Kasumi-1 (cell line): ENCODE measurements at regions not wholly inside any gene's neighbourhood (a gene's known extent, or its start where the extent isn't known, plus 50 kb on each side); places are given as distances from the start of the nearest gene placed in this dataset.

Experiments used
- DNase-seq, 2 experiments: peaks; one replicate each; lab custom pipeline; 2025; lab: John Stamatoyannopoulos, UW

DNA sequence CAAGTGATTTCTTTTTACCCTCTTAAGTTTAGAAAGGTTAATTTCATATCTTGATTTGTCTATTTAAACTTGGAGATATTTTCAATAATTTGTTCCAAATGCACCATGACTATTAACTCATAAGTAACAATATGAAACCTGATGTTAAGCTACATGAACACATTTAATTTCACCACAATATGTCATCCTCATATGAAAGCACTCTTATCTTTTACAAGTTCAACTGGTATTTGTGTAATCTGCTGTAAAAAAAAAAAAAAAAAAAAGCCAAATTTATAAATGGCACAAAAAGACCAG lies 110.4 kb downstream of the HFE start:
- no peak for DNase-seq

DNA sequence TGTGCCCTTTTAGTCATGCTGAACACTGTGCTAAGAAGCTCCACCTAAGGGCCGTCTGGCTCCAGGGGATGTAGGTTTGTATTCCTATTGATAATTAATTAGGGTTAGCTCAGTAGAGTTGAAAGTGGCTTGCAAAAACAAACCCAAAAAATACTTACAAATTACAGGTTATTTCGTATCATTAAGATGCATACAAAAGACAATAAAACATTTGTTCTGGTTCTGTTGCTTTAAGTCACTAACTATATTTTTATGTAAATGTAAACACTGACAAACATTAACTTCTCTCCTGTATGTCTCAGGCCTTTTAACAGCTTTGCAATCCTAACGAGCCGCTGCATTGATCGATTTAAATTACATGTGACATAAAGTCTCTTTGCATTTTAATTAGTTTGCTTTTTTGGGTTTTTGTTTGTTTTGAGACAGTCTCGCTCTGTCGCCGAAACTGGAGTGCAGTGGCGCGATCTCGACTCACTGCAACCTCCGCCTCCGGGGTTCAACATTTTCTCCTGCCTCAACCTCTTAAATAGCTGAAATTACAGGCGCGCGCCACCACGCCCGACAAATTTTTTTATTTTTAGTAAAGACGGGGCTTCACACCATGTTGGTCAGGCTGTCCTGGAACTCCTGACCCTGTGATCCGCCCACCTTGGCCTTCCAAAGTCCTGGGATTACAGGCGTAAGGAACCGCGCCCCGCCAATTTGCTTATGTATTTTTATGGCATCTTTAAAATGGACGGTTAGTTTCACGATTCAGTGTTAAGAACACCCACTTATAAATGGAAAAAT lies 110.9 kb downstream of the HFE start:
- peak; percentile 72 to 74 for DNase-seq

DNA sequence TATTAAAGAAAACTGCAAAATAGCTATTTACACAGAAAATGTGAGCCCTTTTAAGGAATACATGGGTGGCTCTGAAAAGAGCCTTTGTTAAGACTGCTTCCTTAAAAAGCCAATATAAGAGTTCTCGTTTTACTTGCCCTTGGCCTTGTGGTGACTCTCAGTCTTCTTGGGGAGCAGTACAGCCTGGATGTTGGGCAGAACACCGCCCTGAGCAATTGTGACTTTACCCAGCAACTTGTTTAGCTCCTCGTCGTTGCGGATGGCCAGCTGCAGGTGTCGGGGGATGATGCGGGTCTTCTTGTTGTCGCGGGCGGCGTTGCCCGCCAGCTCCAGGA lies 111.5 kb downstream of the HFE start:
- peak; percentile 76 to 80 for DNase-seq

DNA sequence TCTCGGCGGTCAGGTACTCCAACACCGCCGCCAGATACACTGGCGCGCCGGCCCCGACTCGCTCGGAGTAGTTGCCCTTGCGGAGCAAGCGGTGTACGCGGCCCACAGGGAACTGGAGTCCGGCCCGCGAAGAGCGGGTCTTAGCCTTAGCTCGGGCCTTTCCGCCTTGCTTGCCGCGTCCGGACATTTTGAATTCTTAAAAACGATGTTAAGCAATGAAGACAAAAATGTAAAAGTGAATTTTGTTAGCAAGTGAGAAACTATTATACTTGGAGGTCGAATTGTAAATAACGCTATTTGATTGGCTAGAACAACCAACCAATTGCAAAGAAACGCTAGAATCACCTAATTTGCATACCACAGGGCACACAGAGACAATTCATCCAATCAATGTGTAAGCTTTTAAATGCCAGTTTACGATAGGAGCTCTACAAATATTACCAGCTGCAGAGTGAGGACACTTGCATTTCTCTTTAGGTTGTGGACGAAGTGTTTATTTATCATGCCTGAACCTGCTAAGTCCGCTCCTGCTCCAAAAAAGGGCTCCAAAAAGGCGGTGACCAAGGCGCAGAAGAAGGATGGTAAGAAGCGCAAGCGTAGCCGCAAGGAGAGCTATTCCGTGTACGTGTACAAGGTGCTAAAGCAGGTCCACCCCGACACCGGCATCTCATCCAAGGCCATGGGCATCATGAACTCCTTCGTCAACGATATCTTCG lies 112.0 kb downstream of the HFE start:
- DNase-seq = peak; percentile 97 to 98

DNA sequence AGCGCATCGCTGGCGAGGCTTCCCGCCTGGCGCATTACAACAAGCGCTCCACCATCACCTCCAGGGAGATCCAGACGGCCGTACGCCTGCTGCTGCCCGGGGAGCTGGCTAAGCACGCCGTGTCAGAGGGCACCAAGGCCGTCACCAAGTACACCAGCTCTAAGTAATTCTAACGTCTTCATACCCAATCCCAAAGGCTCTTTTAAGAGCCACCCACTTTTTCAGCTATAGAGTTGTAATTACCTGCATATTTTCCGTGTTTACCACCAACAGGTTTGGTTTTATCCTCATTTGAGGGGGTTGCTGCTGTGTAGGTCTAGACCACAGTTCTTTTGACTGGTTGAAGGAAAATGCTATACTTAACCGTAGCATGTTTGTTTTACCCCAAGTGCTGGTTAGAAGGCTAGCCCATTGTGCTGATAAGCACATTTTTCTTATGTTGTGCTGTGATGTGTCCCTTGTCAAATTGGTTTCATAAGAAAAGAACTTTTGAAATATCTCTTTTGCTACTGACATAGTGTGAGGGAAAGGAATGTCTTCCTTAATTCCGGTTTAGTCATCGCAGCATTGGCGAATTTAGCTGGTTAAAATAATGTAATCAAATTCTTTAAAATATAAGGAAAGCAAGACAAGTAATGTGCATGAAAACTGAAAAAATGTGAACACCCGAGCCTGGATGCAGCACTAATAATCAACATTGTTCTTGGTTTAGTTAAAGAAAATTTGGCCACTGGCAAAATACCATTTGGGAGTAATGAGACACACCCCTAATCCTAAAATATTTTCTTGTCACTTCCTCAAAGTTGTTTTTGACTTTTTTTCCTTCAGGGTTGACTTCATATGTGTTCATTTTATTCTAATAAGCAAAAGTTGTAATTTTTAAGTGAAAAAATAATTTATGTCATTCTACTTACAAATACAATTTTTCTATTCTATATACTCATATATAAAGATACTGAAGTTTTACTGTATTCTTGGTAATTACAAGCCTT lies 112.8 kb downstream of the HFE start:
- peak; percentile 76 to 83 for DNase-seq

DNA sequence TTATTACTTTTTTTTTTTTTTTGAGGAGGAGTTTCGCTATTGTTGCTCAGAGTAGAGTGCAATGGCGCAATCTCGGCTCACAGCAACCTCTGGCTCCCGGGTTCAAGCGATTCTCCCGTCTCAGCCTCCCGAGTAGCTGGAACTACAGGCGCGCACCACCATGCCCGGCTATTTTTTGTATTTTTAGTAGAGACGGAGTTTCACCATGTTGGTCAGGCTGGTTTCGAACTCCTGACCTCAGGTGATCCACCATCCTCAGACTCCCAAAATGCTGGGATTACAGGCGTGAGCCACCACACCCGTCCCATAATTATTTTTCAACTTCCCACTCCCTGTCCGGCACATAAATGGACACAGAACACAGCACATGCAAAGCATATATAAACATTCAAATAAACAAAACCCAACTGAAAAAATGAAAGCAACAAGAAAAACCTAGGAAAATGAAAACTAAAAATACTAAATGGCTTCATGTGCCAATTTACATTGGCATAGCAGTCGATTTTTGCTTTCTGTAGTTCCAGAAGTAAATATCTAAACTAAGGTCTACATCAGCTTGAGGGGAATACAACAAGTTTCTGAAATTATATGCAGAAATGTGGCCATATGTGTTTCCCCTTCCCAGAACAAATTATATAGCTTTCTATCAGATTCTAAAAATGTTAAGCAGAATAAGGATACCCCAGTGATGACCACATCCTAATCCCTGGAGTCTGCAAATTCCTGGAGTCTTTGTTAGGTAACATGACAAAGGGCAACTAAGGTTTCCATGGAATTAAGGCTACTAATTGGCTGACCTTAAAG lies 113.9 kb downstream of the HFE start:
- DNase-seq = no peak

DNA sequence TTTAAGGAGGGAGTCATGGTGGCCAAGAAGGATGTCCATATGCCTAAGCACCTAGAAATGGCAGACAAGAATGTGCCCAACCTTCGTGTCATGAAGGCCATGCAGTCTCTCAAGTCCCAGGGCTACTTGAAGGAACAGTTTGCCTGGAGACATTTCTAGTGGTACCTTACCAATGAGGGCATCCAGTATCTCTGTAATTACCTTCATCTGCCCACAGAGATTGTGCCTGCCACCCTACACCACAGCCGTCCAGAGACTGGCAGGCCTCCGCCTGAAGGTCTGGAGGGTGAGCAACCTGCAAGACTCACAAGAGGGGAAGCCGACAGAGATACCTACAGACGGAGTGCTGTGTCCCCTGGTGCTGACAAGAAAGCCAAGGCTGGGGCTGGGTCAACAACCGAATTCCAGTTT lies 115.0 kb downstream of the HFE start:
- no peak for DNase-seq

DNA sequence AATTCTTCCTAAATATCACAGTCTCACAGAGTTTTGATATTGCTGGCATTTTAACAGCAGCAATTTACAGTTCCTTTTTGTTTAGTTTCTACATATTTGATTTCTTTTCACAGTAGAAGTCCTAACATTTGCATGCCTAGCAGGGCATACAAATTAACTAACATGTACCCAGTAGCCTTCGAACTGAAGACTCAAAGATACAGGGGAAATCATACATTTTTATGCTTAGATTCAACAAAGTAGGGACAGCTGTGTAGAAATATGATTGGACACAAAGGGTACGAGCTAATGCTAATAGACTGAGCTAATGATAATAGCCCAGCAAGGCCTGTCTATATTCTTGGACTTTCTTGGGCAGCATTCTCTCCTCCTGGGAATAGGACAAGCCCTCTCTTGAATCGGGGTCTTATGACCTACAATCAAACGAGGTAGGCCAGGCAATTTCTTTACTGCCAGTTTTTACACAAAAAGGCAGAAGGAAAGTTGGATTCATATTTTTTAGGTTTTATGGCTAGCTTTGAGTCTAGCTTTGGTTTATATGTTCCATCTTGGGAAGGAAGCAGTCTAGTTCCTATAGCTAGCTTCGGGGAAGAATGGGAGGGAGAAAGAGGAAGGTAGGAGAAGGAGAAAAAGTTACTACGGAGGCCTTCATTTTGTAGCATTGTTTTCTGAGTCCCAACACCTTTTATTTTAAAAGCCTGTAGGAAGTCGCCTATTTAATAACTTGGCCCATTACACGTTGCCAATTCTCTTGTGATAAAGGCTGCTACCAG lies 115.8 kb downstream of the HFE start:
- DNase-seq = no peak

DNA sequence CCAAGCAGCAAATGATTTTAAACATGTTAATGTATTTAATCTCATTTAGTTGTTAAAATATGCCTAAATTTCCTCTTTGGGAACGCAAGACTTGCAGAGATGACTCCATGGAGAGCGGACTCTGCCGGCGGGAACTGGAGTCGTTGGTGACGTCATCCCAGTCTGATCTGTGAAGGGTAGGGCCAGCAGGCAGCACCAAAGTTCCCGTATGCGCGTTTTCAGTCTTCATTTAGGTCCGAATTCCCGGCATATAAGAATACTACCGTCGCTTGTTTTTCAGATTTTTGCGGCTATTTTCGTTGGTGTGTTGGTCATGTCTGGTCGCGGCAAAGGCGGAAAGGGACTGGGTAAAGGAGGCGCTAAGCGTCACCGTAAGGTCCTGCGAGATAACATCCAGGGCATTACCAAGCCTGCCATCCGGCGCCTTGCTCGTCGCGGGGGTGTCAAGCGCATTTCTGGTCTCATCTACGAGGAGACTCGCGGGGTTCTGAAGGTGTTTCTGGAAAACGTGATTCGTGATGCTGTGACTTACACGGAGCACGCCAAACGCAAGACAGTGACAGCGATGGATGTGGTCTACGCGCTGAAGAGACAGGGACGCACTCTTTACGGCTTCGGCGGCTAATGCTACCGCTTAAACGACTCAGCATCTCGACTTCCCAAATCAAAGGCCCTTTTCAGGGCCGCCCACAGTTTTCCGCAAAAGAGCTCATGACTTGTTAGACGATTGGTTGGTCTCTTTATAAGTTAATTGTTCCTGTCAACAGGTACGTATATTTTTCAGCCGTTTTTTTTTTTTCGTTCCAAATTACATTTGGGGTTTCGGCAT lies 117.3 kb downstream of the HFE start:
- DNase-seq = peak; percentile 94 to 98

DNA sequence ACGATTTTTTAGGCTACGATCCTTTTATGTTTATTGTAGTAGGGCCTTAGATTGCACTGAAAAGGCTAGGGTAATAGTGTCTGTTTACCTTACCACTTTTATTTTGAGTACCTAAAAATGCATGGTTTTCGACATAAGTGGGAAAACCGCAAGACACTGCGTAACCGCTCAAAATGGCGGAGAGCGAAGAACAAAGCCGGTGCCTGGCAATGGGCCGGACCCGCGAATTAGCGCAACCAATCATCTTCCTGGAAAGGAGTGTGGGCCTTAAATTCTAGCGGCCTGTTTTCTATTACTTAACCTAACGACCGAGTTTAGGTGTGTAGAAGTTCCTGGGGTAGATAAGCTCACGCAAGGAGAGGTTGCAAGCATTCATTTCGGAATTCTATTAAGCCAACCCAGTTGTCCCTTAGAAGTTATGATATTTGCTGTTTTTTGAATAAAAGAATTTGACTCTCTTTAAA lies 118.0 kb downstream of the HFE start:
- DNase-seq = peak; percentile 75 to 84

DNA sequence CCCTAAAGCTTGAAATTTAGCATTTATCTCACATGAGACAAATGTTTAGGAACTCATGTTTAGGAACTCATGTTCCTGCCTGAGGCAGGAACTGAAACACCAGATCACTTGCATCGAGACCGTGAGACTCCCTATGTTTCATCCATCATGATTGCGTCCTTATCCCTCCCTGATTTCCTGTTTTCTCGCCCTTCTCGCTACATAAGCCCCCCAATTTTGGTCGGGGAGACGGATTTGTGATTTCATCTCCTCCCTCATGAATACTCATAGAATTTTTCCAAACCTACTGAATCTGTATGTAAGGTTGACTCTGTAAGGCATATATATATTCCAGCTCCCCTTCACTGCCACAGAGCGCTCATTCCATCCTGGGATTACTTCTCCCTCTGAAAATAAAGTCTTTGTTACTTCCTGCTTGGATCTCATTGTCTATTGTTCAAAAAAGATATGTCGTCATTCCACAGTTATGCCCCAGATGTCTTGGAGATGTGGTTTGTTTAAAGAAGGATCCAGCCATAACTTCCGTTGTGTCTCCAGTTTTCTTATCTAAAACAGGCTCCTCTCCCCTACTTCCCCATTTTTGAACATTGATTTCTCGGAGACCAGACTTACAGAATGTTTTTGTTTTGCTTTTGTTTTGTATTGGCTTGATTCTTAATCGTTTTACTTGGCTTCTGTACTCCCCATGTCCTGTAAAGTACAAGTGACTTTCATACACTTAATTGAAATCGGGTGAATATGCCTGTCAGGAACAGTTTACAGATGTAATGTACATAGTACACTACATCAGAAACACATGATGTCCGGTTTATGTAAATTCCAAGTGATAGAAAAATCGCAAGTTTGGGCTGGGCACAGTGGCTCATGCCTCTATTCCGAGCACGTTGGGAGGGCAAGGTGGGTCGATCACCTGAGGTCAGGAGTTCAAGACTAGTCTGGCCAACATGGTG lies 118.7 kb downstream of the HFE start:
- peak; percentile 90 to 94 for DNase-seq

DNA sequence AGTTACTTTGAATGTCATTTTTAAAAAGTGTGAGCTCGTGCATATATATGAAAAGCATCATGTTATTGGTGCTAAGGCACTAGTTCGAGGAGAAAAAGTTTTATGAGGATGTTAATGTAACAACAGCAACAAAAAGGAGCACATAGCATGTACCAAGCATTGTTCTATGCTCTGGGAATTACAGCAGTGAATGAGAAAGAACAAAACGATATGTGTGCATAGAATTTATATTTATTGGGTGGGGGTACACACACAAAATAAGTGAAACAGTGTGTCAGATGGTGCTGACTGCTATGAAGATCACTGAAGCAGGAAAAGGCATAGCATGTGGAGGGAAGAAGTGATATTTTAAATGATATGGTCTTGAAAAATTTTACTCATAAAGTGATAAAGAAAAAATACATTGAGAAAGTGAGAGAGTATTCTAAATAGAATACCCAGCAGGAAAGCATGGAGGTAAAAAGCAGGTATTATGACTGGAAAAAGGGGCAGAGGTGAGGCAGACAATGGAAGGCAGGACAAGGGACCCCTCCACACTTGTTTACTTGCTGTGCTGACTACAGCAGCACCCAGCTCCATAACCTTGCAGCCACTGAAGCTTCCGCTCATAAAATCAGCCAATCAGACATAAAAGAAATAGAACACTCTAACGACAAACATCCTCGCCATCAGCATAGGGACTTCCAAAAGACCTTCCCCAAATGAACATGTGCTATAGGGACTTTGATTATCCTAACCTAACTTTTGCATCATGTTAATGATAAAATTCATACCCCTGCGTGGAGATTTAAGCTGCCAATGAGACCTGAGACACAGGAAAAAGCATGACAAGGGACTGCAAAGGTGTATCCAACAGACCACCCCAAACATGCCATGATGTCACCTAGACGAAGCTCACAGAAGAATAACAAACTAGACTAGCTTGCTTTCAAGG lies 119.9 kb downstream of the HFE start:
- no peak for DNase-seq

DNA sequence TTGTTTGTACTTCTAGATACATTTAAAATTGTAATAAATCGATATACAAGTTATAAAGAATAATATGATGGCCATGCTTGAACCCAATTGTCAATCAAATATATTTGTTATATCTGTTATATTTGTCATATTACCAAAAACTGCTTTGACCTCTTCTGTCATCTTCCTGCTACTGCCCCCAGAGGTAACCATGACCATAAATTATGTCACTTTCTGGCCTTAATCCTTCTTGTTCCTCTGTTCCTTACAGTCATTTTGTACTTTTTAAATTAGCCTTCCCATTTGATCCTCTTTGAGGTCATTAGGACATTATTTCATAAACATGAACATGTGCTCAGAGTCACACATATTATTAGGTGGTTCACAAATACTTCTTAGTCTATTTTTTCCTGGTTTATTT lies 124.7 kb downstream of the HFE start:
- DNase-seq = peak in 1 of 2 experiments; percentile 9

DNA sequence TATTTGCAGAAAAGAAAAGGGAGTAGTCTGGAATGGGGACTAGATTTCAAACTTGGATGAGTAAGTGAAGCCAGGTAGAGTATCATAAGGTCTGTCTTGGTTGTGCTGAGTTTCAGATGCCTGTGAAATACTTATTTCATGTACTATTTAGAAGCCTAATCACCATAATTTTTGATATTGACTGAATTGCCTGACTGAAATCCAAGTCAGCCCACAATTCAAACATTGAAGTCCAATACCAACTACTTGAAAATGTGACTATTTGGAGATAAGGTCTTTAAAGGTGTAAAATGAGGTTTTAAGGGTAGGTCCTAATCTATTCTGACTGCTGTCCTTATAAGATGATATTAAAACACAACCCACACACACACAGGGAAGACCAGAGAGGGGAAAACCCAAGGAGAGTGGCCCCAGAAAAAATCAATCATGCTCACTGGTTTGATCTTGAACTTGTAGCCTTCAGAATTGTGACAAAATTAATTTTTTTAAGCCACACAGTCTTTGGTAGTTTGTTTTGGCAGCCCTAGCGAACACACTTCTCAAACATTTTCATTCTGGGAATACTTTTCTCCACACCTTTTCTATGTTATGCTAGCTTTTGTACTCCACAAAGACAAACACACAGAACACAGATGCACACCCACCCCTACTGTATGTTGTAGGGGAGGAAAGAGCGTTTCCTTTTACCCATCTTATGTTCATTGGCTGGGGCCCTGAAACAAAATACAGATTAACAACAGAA lies 126.3 kb downstream of the HFE start:
- no peak for DNase-seq

DNA sequence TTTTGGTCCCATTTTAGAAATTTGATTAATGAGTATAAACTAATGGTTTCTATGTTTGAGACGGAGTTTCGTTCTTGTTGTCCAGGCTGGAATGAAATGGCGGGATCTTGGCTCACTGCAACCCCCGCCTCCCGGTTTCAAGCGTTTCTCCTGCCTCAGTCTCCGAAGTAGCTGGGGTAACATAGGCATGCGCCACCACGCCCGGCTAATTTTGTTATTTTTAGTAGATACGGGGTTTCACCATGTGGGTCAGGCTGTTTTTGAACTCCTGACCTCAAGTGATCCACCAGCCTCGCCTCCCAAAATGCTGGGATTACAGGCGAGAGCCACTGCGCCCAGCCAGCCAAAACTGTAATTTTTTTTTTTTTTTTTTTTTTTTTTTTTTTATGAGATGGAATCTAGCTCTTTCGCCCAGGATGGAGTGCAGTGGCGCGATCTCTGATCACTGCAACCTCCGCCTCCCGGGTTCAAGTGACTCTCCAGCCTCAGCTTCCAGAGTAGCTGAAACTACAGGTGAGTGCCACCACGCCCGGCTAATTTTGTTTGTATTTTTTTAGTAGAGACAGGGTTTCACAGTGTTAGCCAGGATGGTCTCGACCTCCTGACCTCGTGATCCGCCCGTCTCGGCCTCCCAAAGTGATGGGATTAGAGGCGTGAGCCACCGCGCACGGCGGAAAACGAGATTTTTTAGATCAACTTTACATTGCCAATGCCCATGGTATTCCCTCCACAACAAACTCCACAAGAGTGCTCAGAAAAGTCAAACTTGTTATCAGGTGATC lies 127.8 kb downstream of the HFE start:
- DNase-seq = no peak
